ENCODE measurements at regions not wholly inside any gene's neighbourhood (a gene's known extent, or its start where the extent isn't known, plus 50 kb on each side); places are given as distances from the start of the nearest gene placed in this dataset.
A peak's percentile ranks its signal among the peaks of the same experiment; 100 is the strongest.

DNA sequence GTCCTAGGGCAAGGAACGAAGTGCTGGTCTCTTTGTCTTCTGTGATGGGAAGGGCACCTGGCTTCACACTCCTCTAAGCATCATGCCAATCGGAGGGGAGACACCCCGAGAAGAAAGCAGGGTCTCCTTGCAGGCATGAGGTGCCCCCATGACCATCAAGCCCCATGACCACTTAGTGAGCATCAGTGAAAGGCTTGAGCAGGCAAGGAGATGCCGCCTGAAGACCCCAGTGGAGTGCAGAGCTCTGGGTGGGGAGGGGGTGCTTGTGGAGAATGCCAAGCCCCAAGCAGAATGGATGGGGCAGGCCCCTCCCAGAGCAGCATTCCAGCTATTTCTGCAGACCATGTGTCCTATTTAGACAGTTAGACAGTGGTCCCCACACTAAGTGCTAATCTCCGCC is 232.7 kb upstream of the TNRC6C start:
- H3K36me3 ChIP-seq (ENCODE audit: low read depth), result no peaks in the 10 kb centered on the region
- H3K4me1 ChIP-seq (ENCODE audit: insufficient read depth, poor library complexity, severe bottlenecking), result no peaks in the 10 kb centered on the region
- no peak for ATAC-seq (ENCODE audit: low read depth)
- TF ChIP-seq CTCF (IDR thresholded peaks at IDR 0.05; ENCODE audit: poor library complexity, severe bottlenecking), result no peak
- DNase-seq (ENCODE audit: low spot score), result no peak
- H3K27me3 ChIP-seq (ENCODE audit: insufficient read depth, poor library complexity, severe bottlenecking), result peaks cover 10% of the 10 kb centered on the region
- no peak overlapping the region for H3K27ac ChIP-seq (ENCODE audit: poor library complexity, severe bottlenecking)
- no peak overlapping the region for H3K4me3 ChIP-seq (ENCODE audit: severe bottlenecking)
- no peaks in the 10 kb centered on the region for H3K9me3 ChIP-seq (ENCODE audit: severe bottlenecking)

GRCh38 chr17:77726549-77727006 is 231.9 kb upstream of the TNRC6C start:
- no peak for DNase-seq (ENCODE audit: low spot score)
- no peak for ATAC-seq (ENCODE audit: low read depth)
- no peaks in the 10 kb centered on the region for H3K9me3 ChIP-seq (ENCODE audit: severe bottlenecking)
- no peaks in the 10 kb centered on the region for H3K4me1 ChIP-seq (ENCODE audit: insufficient read depth, poor library complexity, severe bottlenecking)
- peaks cover 10% of the 10 kb centered on the region for H3K27me3 ChIP-seq (ENCODE audit: insufficient read depth, poor library complexity, severe bottlenecking)
- no peak overlapping the region for H3K4me3 ChIP-seq (ENCODE audit: severe bottlenecking)
- H3K27ac ChIP-seq (ENCODE audit: poor library complexity, severe bottlenecking), result no peak overlapping the region
- TF ChIP-seq CTCF (IDR thresholded peaks at IDR 0.05; ENCODE audit: poor library complexity, severe bottlenecking), result no peak
- H3K36me3 ChIP-seq (ENCODE audit: low read depth), result no peaks in the 10 kb centered on the region

GRCh38 chr17:77727037-77727615 is 231.4 kb upstream of the TNRC6C start:
- H3K27ac ChIP-seq (ENCODE audit: poor library complexity, severe bottlenecking), result no peak overlapping the region
- H3K4me1 ChIP-seq (ENCODE audit: insufficient read depth, poor library complexity, severe bottlenecking), result no peaks in the 10 kb centered on the region
- DNase-seq (ENCODE audit: low spot score), result peak; percentile 30

DNA sequence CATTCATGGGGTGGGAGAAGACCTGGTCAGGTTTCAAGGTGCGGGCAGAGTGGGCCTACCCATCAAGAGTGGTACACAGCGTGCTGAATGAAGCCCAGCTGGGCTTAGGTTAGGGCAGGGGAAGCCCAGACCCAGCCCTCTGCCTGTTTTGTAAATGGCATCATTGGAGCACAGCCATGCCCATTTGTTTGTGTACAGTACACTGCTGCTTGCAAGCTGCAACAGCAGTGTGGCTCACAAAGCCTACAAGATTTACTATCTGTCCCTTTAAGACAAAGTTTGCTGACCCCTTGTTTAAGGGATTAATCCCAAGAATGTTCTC is 230.1 kb upstream of the TNRC6C start:
- Histone ChIP-seq H3K27ac (ENCODE audit: poor library complexity, severe bottlenecking) (no peak overlapping the region), H3K4me3 (ENCODE audit: severe bottlenecking) (no peak overlapping the region), H3K4me1 (ENCODE audit: insufficient read depth, poor library complexity, severe bottlenecking) (no peaks in the 10 kb centered on the region), H3K9me3 (ENCODE audit: severe bottlenecking) (peaks cover 6% of the 10 kb centered on the region), H3K27me3 (ENCODE audit: insufficient read depth, poor library complexity, severe bottlenecking) (peaks cover 17% of the 10 kb centered on the region), H3K36me3 (ENCODE audit: low read depth) (no peaks in the 10 kb centered on the region)
- no peak for TF ChIP-seq CTCF (IDR thresholded peaks at IDR 0.05; ENCODE audit: poor library complexity, severe bottlenecking)
- peak; percentile 10 for DNase-seq (ENCODE audit: low spot score)
- ATAC-seq (ENCODE audit: low read depth), result no peak

More at GRCh38 chr17:77727037-77727615, 231.4 kb upstream of the TNRC6C start:
- H3K27me3 ChIP-seq (ENCODE audit: insufficient read depth, poor library complexity, severe bottlenecking), result peaks cover 10% of the 10 kb centered on the region
- no peak overlapping the region for H3K4me3 ChIP-seq (ENCODE audit: severe bottlenecking)
- H3K9me3 ChIP-seq (ENCODE audit: severe bottlenecking), result no peaks in the 10 kb centered on the region
- H3K36me3 ChIP-seq (ENCODE audit: low read depth), result no peaks in the 10 kb centered on the region
- no peak for TF ChIP-seq CTCF (IDR thresholded peaks at IDR 0.05; ENCODE audit: poor library complexity, severe bottlenecking)
- no peak for ATAC-seq (ENCODE audit: low read depth)

- Histone ChIP-seq H3K27ac (ENCODE audit: poor library complexity, severe bottlenecking) (no peak overlapping the region), H3K27me3 (ENCODE audit: insufficient read depth, poor library complexity, severe bottlenecking) (peaks cover 19% of the 10 kb centered on the region)
- no peak for TF ChIP-seq CTCF (IDR thresholded peaks at IDR 0.05; ENCODE audit: poor library complexity, severe bottlenecking)
Measured at GRCh38 chr17:77728871-77729270, 229.6 kb upstream of the TNRC6C start.

More at GRCh38 chr17:77728871-77729270, 229.6 kb upstream of the TNRC6C start:
- Histone ChIP-seq H3K4me3 (ENCODE audit: severe bottlenecking) (no peak overlapping the region), H3K9me3 (ENCODE audit: severe bottlenecking) (peaks cover 6% of the 10 kb centered on the region), H3K36me3 (ENCODE audit: low read depth) (no peaks in the 10 kb centered on the region), H3K4me1 (ENCODE audit: insufficient read depth, poor library complexity, severe bottlenecking) (no peaks in the 10 kb centered on the region)
- no peak for DNase-seq (ENCODE audit: low spot score)
- ATAC-seq (ENCODE audit: low read depth), result no peak

All from RWPE2 (cell line).